Fibroblast of lung (primary cell): ENCODE measurements at regions not wholly inside any gene's neighbourhood (a gene's known extent, or its start where the extent isn't known, plus 50 kb on each side); places are given as distances from the start of the nearest gene placed in this dataset.
"Not testable (repeated sequence)": the region's sequence is repeated elsewhere in the genome, so short reads cannot be mapped to it uniquely, and the experiment has no call there.

Source experiments
- CTCF ChIP-seq, 2 donors: IDR thresholded peaks in 1 of 2; conservative IDR thresholded peaks in 1 of 2; 1 replicate in 1 of 2; 2 replicates in 1 of 2; pipeline ENCODE4 v1.5.1; 2011 to 2012; ENCODE audit warnings: low read length in 2 of 2, control low read depth in 1 of 2, inconsistent platforms in 1 of 2, low read depth in 1 of 2, mild to moderate bottlenecking in 1 of 2
- EZH2 ChIP-seq: IDR thresholded peaks from 2 replicates; pipeline ENCODE4 v1.5.1; 2012; ENCODE audit warnings: low read length, control low read depth, mild to moderate bottlenecking; ENCODE audit errors: missing control alignments

DNA sequence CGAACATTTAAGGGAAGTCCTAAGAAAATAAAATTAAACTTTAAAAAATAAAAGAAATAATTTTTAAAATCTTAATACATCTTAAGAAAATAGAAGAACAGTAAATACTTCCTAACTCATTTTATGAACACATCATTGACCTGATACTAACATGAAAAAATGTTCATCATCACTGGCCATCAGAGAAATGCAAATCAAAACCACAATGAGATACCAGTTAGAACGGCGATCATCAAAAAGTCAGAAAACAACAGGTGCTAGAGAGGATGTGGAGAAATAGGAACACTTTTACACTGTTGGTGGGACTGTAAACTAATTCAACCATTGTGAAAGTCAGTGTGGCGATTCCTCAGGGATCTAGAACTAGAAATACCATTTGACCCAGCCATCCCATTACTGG, 134.6 kb downstream of the EMB start:
- not testable (repeated sequence) for TF ChIP-seq CTCF (conservative IDR thresholded peaks at IDR 0.05 in 1 of 2, IDR thresholded peaks at IDR 0.05 in 1 of 2; ENCODE audit: low read depth in 1 of 2, low read length in 2 of 2); EZH2
